ENCODE measurements at regions not wholly inside any gene's neighbourhood (a gene's known extent, or its start where the extent isn't known, plus 50 kb on each side); places are given as distances from the start of the nearest gene placed in this dataset.
"Not testable (repeated sequence)": the region's sequence is repeated elsewhere in the genome, so short reads cannot be mapped to it uniquely, and the experiment has no call there.

DNA sequence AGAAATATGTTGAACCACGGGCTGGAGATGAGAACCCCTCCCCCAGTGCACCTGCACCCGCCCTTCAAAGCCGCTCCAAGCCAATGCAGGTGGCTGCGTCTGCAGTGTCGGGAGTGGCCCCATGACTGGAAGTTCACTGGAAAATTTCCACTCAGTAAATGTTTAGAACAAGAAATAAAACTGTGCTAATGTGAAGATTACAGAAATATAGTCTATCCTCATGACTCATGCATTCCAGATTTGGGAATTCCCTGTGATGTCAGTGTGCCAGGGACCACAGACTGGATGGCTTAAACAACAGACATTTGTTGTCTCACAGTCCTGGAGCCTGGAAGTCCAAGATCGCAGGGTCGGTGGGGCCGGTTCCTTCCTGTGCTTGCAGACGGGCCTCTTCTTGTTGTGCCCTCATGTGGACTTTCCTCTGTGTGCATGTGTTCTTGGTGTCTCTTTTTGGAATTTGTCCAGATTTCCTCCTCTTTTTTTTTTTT, 3967.0 kb upstream of the TPTE start:
- not testable (repeated sequence) for DNase-seq (ENCODE audit: low read depth in 2 of 2, low spot score in 1 of 2)

GRCh38 chr21:6556516-6556915, 3964.9 kb upstream of the TPTE start:
- not testable (repeated sequence) for DNase-seq (ENCODE audit: low read depth in 2 of 2, low spot score in 1 of 2)

DNA sequence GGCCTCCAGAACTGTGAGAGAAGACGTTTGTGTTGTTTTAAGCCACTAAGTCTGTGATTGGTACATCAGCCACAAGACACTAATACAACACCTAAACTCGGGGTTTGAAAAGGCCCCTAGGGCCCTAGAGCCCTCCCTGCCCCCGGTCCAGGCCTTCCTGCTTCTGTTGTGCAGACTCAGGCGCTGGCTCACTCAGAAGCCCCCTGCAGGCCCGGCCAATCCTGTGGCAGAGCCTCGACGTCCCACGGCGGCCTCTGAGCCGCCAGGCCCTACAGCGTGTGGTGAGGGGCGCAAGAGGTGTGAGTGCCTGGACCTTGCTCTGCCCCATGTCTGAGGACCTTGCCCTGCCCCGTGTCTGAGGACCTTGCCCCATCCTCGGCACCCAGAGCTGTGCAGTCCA, 3964.0 kb upstream of the TPTE start:
- not testable (repeated sequence) for DNase-seq (ENCODE audit: low read depth in 2 of 2, low spot score in 1 of 2)

DNA sequence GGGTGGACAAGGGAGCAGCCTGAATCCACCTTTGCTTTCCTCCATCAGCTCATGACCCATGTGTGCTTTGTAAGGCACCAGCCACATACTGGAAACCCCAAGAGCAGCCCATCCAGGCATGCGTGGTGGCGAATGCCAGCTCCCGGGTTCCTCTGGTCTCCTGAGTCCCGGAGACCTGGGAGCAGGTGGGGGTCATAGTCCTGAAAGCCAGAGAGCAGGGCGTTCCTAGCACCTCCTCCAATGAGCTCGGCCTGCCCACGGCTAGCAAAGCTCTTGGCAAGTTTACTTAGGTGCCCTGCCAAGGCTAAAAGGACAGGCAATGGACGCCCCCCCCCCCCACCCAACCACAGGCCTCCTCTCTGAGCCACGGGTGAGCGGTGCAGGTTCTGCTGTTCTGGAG, 3960.2 kb upstream of the TPTE start:
- not testable (repeated sequence) for DNase-seq (ENCODE audit: low read depth in 2 of 2, low spot score in 1 of 2)

GRCh38 chr21:6561578-6561977, 3959.8 kb upstream of the TPTE start:
- not testable (repeated sequence) for DNase-seq (ENCODE audit: low read depth in 2 of 2, low spot score in 1 of 2)

GRCh38 chr21:6564543-6565166, 3956.7 kb upstream of the TPTE start:
- not testable (repeated sequence) for DNase-seq (ENCODE audit: low read depth in 2 of 2, low spot score in 1 of 2)

- DNase-seq (ENCODE audit: low read depth in 2 of 2, low spot score in 1 of 2), result not testable (repeated sequence)
Measured at GRCh38 chr21:6565190-6566094, 3955.9 kb upstream of the TPTE start.

DNA sequence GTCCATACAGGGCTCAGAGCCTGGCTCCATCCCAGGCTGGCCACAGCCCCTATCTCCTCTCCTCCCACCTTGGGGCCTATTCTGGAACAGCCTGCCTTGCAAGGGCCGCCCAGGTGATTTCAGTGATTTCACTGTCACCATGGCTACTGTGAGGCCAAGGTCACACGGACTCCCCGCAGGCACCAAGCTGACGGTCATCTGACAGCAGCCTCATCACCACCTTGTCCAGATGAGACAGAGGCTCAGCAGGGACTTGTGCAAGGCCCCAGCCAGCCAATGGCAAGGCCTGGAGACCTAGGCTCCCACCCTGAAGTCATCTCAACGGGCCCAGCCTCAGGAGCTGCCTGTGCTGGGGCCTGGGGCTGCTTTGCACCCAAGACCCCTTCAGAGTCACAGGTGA, 3953.8 kb upstream of the TPTE start:
- DNase-seq (ENCODE audit: low read depth in 2 of 2, low spot score in 1 of 2), result not testable (repeated sequence)

DNA sequence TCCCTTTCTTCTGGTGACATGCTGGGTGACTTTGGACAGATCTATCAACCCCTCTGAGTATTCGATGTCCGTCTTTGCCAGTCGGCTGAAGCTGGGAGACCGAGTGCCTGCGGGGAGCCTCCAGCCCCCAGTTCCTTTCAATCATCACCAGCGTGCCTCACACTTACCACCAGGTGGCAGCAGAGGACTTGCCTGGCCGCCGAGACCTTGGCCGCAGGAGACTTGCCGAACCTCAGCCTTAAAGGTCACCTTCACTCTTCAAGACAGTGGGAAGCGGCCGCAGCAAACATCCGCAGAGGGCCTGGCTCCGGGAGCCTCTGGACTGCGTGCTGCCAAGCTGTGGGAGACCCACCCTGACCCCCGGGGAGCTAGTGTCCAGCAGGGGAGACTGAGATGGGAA, 3952.2 kb upstream of the TPTE start:
- not testable (repeated sequence) for DNase-seq (ENCODE audit: low read depth in 2 of 2, low spot score in 1 of 2)

DNA sequence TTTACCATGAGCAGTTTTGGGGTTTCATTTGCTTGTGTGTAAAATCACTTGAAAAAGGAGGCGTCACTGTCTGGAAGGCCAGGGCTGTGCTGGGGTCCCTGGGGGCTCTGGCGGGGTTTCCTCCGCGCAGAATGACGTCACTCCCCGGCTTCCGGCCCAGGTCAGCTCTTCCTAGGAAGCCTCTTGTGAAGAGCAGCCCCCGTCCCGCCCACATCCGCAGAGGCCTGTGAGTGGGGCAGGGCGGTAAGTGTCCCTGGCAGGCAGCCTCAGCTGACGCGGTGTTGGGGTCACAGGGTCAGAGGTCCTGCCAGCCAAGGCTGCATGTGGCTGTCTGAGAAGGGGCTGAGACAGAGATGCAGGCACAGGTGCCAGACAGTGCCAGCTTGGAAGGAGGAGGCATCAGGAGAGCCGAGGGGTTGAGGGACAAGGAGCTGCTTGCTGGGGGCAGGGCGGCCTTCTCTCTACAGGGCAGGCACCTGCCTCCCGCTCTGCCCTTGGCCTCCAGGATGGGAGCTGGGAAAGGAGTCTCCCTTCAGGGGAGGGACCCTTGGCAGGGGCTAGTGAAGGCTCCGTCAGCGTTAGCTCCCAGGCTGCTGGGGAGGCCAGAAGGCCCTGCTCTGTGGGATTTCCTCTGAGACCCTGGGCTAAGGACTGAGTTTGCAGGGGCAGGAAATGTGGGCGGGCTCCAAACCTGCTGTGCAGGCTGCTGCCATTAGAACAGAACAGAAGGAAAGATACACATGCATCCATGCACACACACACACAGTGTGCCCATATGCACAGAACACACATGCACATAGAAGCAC, 3951.6 kb upstream of the TPTE start:
- DNase-seq (ENCODE audit: low read depth in 2 of 2, low spot score in 1 of 2), result not testable (repeated sequence)

GRCh38 chr21:6570700-6571368, 3950.5 kb upstream of the TPTE start:
- not testable (repeated sequence) for DNase-seq (ENCODE audit: low read depth in 2 of 2, low spot score in 1 of 2)

- not testable (repeated sequence) for DNase-seq (ENCODE audit: low read depth in 2 of 2, low spot score in 1 of 2)
Measured at GRCh38 chr21:6573576-6573975, 3947.8 kb upstream of the TPTE start.

DNA sequence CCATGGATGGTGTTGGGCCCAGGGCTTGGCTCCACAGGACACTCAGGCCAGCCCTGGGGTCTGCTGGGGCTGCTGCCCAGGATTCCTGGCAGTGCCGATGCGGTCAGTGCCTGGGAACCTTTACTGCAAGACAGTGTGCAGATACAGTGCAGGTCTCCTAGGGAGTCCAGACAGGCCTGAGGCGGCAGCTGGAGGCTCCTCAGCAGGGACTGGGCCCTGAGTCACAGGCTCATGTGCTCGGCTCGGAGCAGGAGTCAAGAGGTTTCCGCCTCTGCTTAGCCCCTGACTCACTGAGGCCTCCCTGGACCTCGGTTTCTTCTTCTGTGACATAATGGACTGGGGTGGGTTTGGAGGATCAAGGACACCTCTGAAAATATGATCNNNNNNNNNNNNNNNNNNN, 3941.6 kb upstream of the TPTE start:
- DNase-seq (ENCODE audit: low read depth in 2 of 2, low spot score in 1 of 2), result not testable (repeated sequence)
